GM21515 (cell line): ENCODE measurements at regions not wholly inside any gene's neighbourhood (a gene's known extent, or its start where the extent isn't known, plus 50 kb on each side); places are given as distances from the start of the nearest gene placed in this dataset.

ENCODE experiments used
- ATAC-seq: cut with Tn5 transposase; IDR thresholded peaks from one replicate; pipeline ENCODE4 v1.9.1; 2021; ENCODE audit not compliant: unreplicated experiment

GRCh38 chr12:87280893-87281292, 748.3 kb downstream of the C12orf50 start:
- ATAC-seq, result no peak

GRCh38 chr12:87280356-87280755, 748.8 kb downstream of the C12orf50 start:
- ATAC-seq, result peak; percentile 90

GRCh38 chr12:87274594-87275245, 754.5 kb downstream of the C12orf50 start:
- no peak for ATAC-seq

GRCh38 chr12:87272851-87273250, 756.4 kb downstream of the C12orf50 start:
- no peak for ATAC-seq

- no peak for ATAC-seq
Measured at GRCh38 chr12:87270919-87271318, 758.3 kb downstream of the C12orf50 start.

- no peak for ATAC-seq
Measured at GRCh38 chr12:87266305-87266704, 762.9 kb downstream of the C12orf50 start.

GRCh38 chr12:87259391-87259790, 769.8 kb downstream of the C12orf50 start:
- no peak for ATAC-seq

- ATAC-seq, result no peak
Measured at GRCh38 chr12:87254381-87255030, 774.7 kb downstream of the C12orf50 start.

- no peak for ATAC-seq
Measured at GRCh38 chr12:87253157-87253556, 776.0 kb downstream of the C12orf50 start.

GRCh38 chr12:87246726-87247125, 782.5 kb downstream of the C12orf50 start:
- ATAC-seq, result no peak

- ATAC-seq, result no peak
Measured at GRCh38 chr12:87238466-87238865, 790.7 kb downstream of the C12orf50 start.

GRCh38 chr12:87234898-87235297, 794.3 kb downstream of the C12orf50 start:
- ATAC-seq, result no peak

GRCh38 chr12:87233671-87234070, 795.5 kb downstream of the C12orf50 start:
- no peak for ATAC-seq

- no peak for ATAC-seq
Measured at GRCh38 chr12:87231818-87232217, 797.4 kb downstream of the C12orf50 start.

GRCh38 chr12:87230441-87230840, 798.8 kb downstream of the C12orf50 start:
- no peak for ATAC-seq

- no peak for ATAC-seq
Measured at GRCh38 chr12:87227162-87227561, 802.0 kb downstream of the C12orf50 start.

GRCh38 chr12:87217491-87217890, 811.7 kb downstream of the C12orf50 start:
- ATAC-seq, result no peak

GRCh38 chr12:87216436-87216835, 812.8 kb downstream of the C12orf50 start:
- no peak for ATAC-seq

GRCh38 chr12:87202189-87202588, 827.0 kb downstream of the C12orf50 start:
- no peak for ATAC-seq

GRCh38 chr12:87201598-87201997, 827.6 kb downstream of the C12orf50 start:
- ATAC-seq, result no peak

GRCh38 chr12:87200289-87200979, 828.8 kb downstream of the C12orf50 start:
- ATAC-seq, result no peak

GRCh38 chr12:87198181-87198580, 831.0 kb downstream of the C12orf50 start:
- no peak for ATAC-seq
